ENCODE measurements at regions not wholly inside any gene's neighbourhood (a gene's known extent, or its start where the extent isn't known, plus 50 kb on each side); places are given as distances from the start of the nearest gene placed in this dataset.

GRCh38 chr6:113397236-113397635 lies 459.9 kb upstream of the MARCKS start:
- TF ChIP-seq CTCF (conservative IDR thresholded peaks at IDR 0.05): no peak

GRCh38 chr6:113401231-113401630 lies 455.9 kb upstream of the MARCKS start:
- no peak overlapping the region for H3K27ac ChIP-seq
- no peak for TF ChIP-seq CTCF (conservative IDR thresholded peaks at IDR 0.05)
- no peak for TF ChIP-seq ZFX (IDR thresholded peaks at IDR 0.05)

More at GRCh38 chr6:113397236-113397635, 459.9 kb upstream of the MARCKS start:
- no peak overlapping the region for H3K27ac ChIP-seq

GRCh38 chr6:113402544-113402943 lies 454.6 kb upstream of the MARCKS start:
- H3K27ac ChIP-seq: no peak overlapping the region
- TF ChIP-seq ZFX (IDR thresholded peaks at IDR 0.05) (no peak), CTCF (conservative IDR thresholded peaks at IDR 0.05) (no peak)

GRCh38 chr6:113403966-113404595 lies 453.1 kb upstream of the MARCKS start:
- no peak for TF ChIP-seq CTCF (conservative IDR thresholded peaks at IDR 0.05)
- TF ChIP-seq ZFX (IDR thresholded peaks at IDR 0.05): no peak
- no peak overlapping the region for H3K27ac ChIP-seq

- TF ChIP-seq CTCF (conservative IDR thresholded peaks at IDR 0.05): no peak
- TF ChIP-seq ZFX (IDR thresholded peaks at IDR 0.05): no peak
- H3K27ac ChIP-seq: no peak overlapping the region
These were observed 451.7 kb upstream of the MARCKS start for GRCh38 chr6:113405326-113406047.

GRCh38 chr6:113406048-113406695 lies 451.0 kb upstream of the MARCKS start:
- no peak for TF ChIP-seq ZFX (IDR thresholded peaks at IDR 0.05)
- no peak for TF ChIP-seq CTCF (conservative IDR thresholded peaks at IDR 0.05)
- H3K27ac ChIP-seq: no peak overlapping the region

GRCh38 chr6:113411011-113411410 lies 446.1 kb upstream of the MARCKS start:
- no peak overlapping the region for H3K27ac ChIP-seq
- TF ChIP-seq ZFX (IDR thresholded peaks at IDR 0.05) (no peak), CTCF (conservative IDR thresholded peaks at IDR 0.05) (no peak)

Data from C4-2B (cell line).